ENCODE measurements at regions not wholly inside any gene's neighbourhood (a gene's known extent, or its start where the extent isn't known, plus 50 kb on each side); places are given as distances from the start of the nearest gene placed in this dataset.

GRCh38 chr7:49247759-49248158 lies 323.4 kb downstream of the CDC14C start:
- TF ChIP-seq, protein P1, sequence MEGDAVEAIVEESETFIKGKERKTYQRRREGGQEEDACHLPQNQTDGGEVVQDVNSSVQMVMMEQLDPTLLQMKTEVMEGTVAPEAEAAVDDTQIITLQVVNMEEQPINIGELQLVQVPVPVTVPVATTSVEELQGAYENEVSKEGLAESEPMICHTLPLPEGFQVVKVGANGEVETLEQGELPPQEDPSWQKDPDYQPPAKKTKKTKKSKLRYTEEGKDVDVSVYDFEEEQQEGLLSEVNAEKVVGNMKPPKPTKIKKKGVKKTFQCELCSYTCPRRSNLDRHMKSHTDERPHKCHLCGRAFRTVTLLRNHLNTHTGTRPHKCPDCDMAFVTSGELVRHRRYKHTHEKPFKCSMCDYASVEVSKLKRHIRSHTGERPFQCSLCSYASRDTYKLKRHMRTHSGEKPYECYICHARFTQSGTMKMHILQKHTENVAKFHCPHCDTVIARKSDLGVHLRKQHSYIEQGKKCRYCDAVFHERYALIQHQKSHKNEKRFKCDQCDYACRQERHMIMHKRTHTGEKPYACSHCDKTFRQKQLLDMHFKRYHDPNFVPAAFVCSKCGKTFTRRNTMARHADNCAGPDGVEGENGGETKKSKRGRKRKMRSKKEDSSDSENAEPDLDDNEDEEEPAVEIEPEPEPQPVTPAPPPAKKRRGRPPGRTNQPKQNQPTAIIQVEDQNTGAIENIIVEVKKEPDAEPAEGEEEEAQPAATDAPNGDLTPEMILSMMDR (IDR thresholded peaks at IDR 0.05), result no peak
- no peak for TF ChIP-seq ZFX (IDR thresholded peaks at IDR 0.05; ENCODE audit: borderline replicate concordance)
- H3K27ac ChIP-seq, result no peak overlapping the region

DNA sequence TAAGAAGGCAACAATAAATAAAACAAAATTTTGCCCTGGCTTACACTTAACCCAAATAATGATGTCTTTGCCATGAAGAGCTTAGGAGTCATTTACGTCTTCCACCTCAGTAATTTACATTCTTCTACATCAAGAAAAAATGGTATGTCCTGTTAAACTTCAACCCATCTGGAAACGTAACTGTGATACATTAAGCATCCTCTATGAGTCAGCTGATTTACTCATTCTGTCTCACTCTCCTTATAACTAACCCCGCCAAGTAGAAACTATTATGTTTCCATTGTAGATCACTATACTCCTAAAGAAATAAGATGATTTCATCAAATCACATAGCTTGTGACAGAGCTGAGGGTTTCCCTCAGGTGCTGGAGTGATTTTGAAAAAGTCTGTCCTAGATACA lies 330.7 kb downstream of the CDC14C start:
- TF ChIP-seq ZFX (IDR thresholded peaks at IDR 0.05; ENCODE audit: borderline replicate concordance), result no peak
- TF ChIP-seq, protein P1 (IDR thresholded peaks at IDR 0.05), result no peak
- H3K27ac ChIP-seq, result no peak overlapping the region

DNA sequence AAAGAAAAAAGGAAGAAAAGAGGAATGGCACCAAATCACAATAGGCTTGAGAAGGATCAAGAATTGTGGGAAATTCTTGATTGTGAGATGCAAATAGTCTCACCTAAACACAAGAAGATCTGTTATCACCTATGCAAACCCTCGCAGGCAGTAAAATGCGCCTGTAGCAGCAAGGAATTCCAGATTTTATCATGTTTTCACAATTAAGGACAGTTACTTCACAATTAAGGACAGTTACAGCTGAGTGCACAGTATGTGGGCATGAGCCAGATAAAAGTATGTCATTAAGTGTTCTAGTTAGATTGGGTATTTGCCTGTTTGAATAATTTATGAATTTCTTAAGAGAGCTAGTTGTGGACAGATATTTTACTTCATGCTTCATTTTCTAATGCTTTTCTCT lies 336.2 kb downstream of the CDC14C start:
- no peak overlapping the region for H3K27ac ChIP-seq
- TF ChIP-seq ZFX (IDR thresholded peaks at IDR 0.05; ENCODE audit: borderline replicate concordance), result no peak
- TF ChIP-seq, protein P1 (IDR thresholded peaks at IDR 0.05), result no peak

DNA sequence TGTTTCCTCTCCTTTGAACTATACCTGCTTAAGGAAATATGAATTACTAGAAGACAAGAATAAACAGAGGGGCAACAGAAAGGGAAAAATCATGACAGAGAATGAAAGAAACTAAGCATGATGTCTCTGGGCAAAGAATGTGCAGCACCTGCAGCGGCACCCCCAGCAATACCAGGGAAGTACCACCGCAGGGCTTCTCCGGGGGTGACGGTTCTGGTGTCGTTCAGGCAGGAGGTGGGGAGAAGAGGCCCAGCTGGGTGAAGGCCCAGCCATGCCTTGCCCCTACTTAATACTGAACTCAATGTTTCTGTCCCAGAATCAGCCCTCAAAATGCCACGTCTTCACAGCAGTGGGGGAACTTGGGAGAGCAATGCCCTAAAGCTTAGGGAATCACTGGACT lies 337.6 kb downstream of the CDC14C start:
- TF ChIP-seq ZFX (IDR thresholded peaks at IDR 0.05; ENCODE audit: borderline replicate concordance), result no peak
- TF ChIP-seq, protein P1 (IDR thresholded peaks at IDR 0.05), result no peak

DNA sequence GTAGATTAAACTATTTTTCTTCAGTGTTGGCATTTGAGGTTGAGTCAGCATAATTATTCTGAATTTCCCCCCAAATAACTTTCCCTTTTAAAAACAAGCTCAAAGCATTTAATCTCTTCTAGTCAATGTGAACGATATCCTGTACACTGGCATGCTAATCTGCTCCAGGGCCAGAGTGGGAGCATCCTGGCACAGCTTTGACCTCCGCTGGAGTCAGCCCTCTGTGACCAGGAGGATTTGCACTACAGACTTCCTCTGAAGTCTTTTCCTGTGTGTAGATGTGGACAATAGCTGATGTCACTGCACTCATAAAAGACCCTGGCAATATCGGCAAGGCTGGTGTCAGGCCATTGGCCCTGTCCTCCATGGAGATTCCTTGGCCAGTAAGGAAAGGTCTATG lies 340.2 kb downstream of the CDC14C start:
- TF ChIP-seq, protein P1 (IDR thresholded peaks at IDR 0.05), result no peak
- TF ChIP-seq ZFX (IDR thresholded peaks at IDR 0.05; ENCODE audit: borderline replicate concordance), result no peak
- no peak overlapping the region for H3K27ac ChIP-seq

More for the DNA sequence above, 337.6 kb downstream of the CDC14C start:
- no peak overlapping the region for H3K27ac ChIP-seq

DNA sequence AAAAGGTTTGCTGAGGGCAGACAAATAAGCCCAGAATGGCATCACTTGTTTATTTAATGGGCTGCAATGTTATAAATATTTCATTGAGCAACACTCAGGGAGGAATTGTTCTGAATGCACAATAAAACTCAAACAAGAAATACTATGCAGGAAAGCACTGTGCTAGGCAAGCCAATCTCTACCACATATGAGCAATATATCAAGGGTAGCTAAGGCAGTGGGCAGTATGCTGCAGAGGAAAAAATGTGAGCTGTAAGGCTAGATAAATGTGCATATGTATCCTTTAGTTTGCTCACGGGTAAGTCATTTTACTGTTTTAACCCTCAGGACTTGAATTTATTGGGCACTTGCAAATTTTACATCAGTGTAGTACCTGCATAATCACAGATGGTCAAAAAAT lies 349.6 kb downstream of the CDC14C start:
- H3K27ac ChIP-seq, result no peak overlapping the region

GRCh38 chr7:49279891-49280290 lies 355.5 kb downstream of the CDC14C start:
- TF ChIP-seq ZFX (IDR thresholded peaks at IDR 0.05; ENCODE audit: borderline replicate concordance), result no peak
- TF ChIP-seq, protein P1 (IDR thresholded peaks at IDR 0.05), result no peak
- H3K27ac ChIP-seq, result no peak overlapping the region

More for the DNA sequence above, 349.6 kb downstream of the CDC14C start:
- TF ChIP-seq ZFX (IDR thresholded peaks at IDR 0.05; ENCODE audit: borderline replicate concordance), result no peak
- TF ChIP-seq, protein P1 (IDR thresholded peaks at IDR 0.05), result no peak

Data from 22Rv1 (cell line).